ENCODE measurements at regions not wholly inside any gene's neighbourhood (a gene's known extent, or its start where the extent isn't known, plus 50 kb on each side); places are given as distances from the start of the nearest gene placed in this dataset.
A peak's percentile ranks its signal among the peaks of the same experiment; 100 is the strongest.

- in situ Hi-C loops (cut with MboI) = no loop called here
Measured at GRCh38 chr13:22726726-22727125, 454.1 kb upstream of the SGCG start.

GRCh38 chr13:22735011-22735995, 445.5 kb upstream of the SGCG start:
- ATAC-seq = no peak
- H3K79me2 ChIP-seq (ENCODE audit: control insufficient read depth, insufficient read depth, low read length) = no peaks in the 10 kb centered on the region
- no peak overlapping the region for H2AFZ ChIP-seq (ENCODE audit: low read depth, low read length)
- no peaks in the 10 kb centered on the region for H3K36me3 ChIP-seq (ENCODE audit: control insufficient read depth, insufficient read depth, low read length)
- ChIA-PET CTCF (ENCODE audit: low intra/inter-chr PET ratio) (no interaction called here), POLR2A (interaction anchor here (1.1 kb wide), 1 partner anchor 10 kb away, joined by 3 read pairs; no protein-coding TSS in a partner anchor)
- no TSS peak for BruUV-seq (replicated peaks)
- no peak overlapping the region for H3K9ac ChIP-seq (ENCODE audit: insufficient read depth in 1 of 2, low read depth in 2 of 2, low read length in 2 of 2)
- no peaks in the 10 kb centered on the region for H4K20me1 ChIP-seq (replicated peaks; ENCODE audit: control insufficient read depth, insufficient read depth, low read length)
- no peak overlapping the region for H3K27ac ChIP-seq (ENCODE audit: extremely low read depth, low read depth, low read length)
- H3K4me3 ChIP-seq = no peak overlapping the region
- intact Hi-C loops (cut with micrococcal nuclease) (no loop called here), in situ Hi-C loops (cut with MboI) (no loop called here)
- peaks cover 0 to 4% of the 10 kb centered on the region in 2 experiments; a peak in 1 of 5 replicates for H3K4me1 ChIP-seq (replicated peaks in 1 of 2; ENCODE audit: control insufficient read depth in 2 of 2, insufficient read depth in 2 of 2, low read length in 2 of 2)
- H3K9me1 ChIP-seq (ENCODE audit: control insufficient read depth, insufficient read depth, low read length) = no peaks in the 10 kb centered on the region
- H3K9me3 ChIP-seq (replicated peaks; ENCODE audit: control insufficient read depth, insufficient read depth, low read depth, low read length) = no peaks in the 10 kb centered on the region
- DNase-seq (ENCODE audit: extremely low read depth in 1 of 4, low spot score in 3 of 4) = no peak
- TF ChIP-seq CTCF (IDR thresholded peaks at IDR 0.05 in 2 of 3, conservative IDR thresholded peaks at IDR 0.05 in 1 of 3; ENCODE audit: insufficient read depth in 2 of 3, low read depth in 1 of 3, low read length in 3 of 3) (peak in 2 of 3 experiments; percentile 8 to 11; a peak in 1 of 6 replicates), ZNF175 (CRISPR knock-in tag; IDR thresholded peaks at IDR 0.05; ENCODE audit: low read depth) (no peak), ETS1 (conservative IDR thresholded peaks at IDR 0.05; ENCODE audit: control insufficient read depth, low read depth, low read length) (no peak)
- 2% methylated on average over 21 of the region's 24 CpGs for WGBS (ENCODE audit: insufficient coverage, low coverage, missing lambda C conversion rate)
- no peak overlapping the region for H3K4me2 ChIP-seq (ENCODE audit: insufficient read depth, low read length)
- peaks cover 0 to 5% of the 10 kb centered on the region in 2 experiments; a peak in 1 of 5 replicates for H3K27me3 ChIP-seq (ENCODE audit: control insufficient read depth in 2 of 2, insufficient read depth in 2 of 2, low read length in 2 of 2)
- no peak for FAIRE-seq

More at GRCh38 chr13:22726726-22727125, 454.1 kb upstream of the SGCG start:
- ChIA-PET CTCF (ENCODE audit: low intra/inter-chr PET ratio) (interaction anchor here (0.7 kb wide), 1 partner anchor 1084 kb away, joined by 3 read pairs; no protein-coding TSS in a partner anchor), POLR2A (no interaction called here)
- Histone ChIP-seq H4K20me1 (replicated peaks; ENCODE audit: control insufficient read depth, insufficient read depth, low read length) (no peaks in the 10 kb centered on the region), H3K4me1 (replicated peaks in 1 of 2; ENCODE audit: control insufficient read depth in 2 of 2, insufficient read depth in 2 of 2, low read length in 2 of 2) (no peaks in the 10 kb centered on the region), H3K4me2 (ENCODE audit: insufficient read depth, low read length) (no peak overlapping the region), H3K9ac (ENCODE audit: insufficient read depth in 1 of 2, low read depth in 2 of 2, low read length in 2 of 2) (no peak overlapping the region), H3K79me2 (ENCODE audit: control insufficient read depth, insufficient read depth, low read length) (no peaks in the 10 kb centered on the region), H3K4me3 (no peak overlapping the region), H2AFZ (ENCODE audit: low read depth, low read length) (no peak overlapping the region), H3K9me1 (ENCODE audit: control insufficient read depth, insufficient read depth, low read length) (no peaks in the 10 kb centered on the region), H3K27me3 (ENCODE audit: control insufficient read depth in 2 of 2, insufficient read depth in 2 of 2, low read length in 2 of 2) (no peaks in the 10 kb centered on the region; a peak in 1 of 5 replicates), H3K9me3 (replicated peaks; ENCODE audit: control insufficient read depth, insufficient read depth, low read depth, low read length) (no peaks in the 10 kb centered on the region), H3K27ac (ENCODE audit: extremely low read depth, low read depth, low read length) (no peak overlapping the region), H3K36me3 (ENCODE audit: control insufficient read depth, insufficient read depth, low read length) (no peaks in the 10 kb centered on the region)
- WGBS (ENCODE audit: insufficient coverage, low coverage, missing lambda C conversion rate) = 0% methylated on average over 6 of the region's 6 CpGs
- ATAC-seq (no peak), DNase-seq (ENCODE audit: extremely low read depth in 1 of 4, low spot score in 3 of 4) (no peak), FAIRE-seq (no peak)
- intact Hi-C loops (cut with micrococcal nuclease) = no loop called here
- no TSS peak for BruUV-seq (replicated peaks)
- TF ChIP-seq ZNF445 (CRISPR knock-in tag; IDR thresholded peaks at IDR 0.05; ENCODE audit: low read depth) = no peak
- TF ChIP-seq TFAM (CRISPR knock-in tag; conservative IDR thresholded peaks at IDR 0.05) = no peak
